ENCODE measurements at regions not wholly inside any gene's neighbourhood (a gene's known extent, or its start where the extent isn't known, plus 50 kb on each side); places are given as distances from the start of the nearest gene placed in this dataset.

DNA sequence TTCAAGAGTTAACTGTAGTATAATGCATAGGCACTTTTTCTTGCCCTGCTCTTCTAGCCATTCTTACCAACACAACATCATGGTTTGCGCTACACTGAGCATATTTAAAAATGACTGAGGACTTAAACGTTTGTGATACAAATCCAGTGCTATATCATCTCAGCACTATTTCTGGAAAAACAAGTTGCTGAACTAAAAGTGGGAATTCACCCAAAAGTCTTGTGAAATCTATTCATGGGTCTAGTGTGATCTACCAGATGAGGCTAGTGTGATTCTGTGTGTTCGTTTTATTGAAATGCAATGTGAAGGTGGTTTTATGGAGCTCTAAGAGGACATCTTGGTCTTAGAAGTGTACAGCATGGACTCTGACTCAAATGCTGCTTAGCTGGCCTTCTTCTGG, 584.6 kb upstream of the POM121L12 start:
- TF ChIP-seq, protein P1, sequence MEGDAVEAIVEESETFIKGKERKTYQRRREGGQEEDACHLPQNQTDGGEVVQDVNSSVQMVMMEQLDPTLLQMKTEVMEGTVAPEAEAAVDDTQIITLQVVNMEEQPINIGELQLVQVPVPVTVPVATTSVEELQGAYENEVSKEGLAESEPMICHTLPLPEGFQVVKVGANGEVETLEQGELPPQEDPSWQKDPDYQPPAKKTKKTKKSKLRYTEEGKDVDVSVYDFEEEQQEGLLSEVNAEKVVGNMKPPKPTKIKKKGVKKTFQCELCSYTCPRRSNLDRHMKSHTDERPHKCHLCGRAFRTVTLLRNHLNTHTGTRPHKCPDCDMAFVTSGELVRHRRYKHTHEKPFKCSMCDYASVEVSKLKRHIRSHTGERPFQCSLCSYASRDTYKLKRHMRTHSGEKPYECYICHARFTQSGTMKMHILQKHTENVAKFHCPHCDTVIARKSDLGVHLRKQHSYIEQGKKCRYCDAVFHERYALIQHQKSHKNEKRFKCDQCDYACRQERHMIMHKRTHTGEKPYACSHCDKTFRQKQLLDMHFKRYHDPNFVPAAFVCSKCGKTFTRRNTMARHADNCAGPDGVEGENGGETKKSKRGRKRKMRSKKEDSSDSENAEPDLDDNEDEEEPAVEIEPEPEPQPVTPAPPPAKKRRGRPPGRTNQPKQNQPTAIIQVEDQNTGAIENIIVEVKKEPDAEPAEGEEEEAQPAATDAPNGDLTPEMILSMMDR (conservative IDR thresholded peaks at IDR 0.05 in 1 of 2, IDR thresholded peaks at IDR 0.05 in 1 of 2; ENCODE audit: extremely low read depth in 1 of 2, insufficient read depth in 1 of 2, low read depth in 1 of 2, low read length in 2 of 2): no peak
- no peak for TF ChIP-seq EZH2 (IDR thresholded peaks at IDR 0.05; ENCODE audit: borderline replicate concordance, low read length)

All from mammary epithelial cell (primary cell).